ENCODE measurements at regions not wholly inside any gene's neighbourhood (a gene's known extent, or its start where the extent isn't known, plus 50 kb on each side); places are given as distances from the start of the nearest gene placed in this dataset.

DNA sequence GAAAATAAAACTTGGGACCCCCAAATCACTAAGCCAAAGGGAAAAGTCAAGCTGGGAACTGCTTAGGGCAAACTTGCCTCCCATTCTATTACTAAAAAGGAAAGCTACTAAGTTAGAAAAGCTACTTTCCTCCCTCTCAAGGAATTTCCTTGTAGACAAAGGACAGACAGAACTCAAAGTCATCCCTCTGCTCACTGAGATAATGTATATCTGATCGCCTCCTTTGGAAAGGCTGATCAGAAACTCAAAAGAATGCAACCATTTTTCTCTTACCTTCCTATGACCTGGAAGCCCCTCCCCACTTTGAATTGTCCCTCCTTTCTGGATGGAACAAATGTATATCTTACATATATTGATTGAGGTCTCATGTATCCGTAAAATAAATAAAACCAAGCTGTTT lies 190.5 kb upstream of the DCN start:
- TF ChIP-seq POLR2AphosphoS5 (IDR thresholded peaks at IDR 0.05; ENCODE audit: low read depth) (no peak), SPI1 (IDR thresholded peaks at IDR 0.05; ENCODE audit: borderline replicate concordance, low read depth) (no peak)
- TF ChIP-seq, protein P1, sequence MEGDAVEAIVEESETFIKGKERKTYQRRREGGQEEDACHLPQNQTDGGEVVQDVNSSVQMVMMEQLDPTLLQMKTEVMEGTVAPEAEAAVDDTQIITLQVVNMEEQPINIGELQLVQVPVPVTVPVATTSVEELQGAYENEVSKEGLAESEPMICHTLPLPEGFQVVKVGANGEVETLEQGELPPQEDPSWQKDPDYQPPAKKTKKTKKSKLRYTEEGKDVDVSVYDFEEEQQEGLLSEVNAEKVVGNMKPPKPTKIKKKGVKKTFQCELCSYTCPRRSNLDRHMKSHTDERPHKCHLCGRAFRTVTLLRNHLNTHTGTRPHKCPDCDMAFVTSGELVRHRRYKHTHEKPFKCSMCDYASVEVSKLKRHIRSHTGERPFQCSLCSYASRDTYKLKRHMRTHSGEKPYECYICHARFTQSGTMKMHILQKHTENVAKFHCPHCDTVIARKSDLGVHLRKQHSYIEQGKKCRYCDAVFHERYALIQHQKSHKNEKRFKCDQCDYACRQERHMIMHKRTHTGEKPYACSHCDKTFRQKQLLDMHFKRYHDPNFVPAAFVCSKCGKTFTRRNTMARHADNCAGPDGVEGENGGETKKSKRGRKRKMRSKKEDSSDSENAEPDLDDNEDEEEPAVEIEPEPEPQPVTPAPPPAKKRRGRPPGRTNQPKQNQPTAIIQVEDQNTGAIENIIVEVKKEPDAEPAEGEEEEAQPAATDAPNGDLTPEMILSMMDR (IDR thresholded peaks at IDR 0.05; ENCODE audit: insufficient read depth, low read length) = no peak
- TF ChIP-seq, protein P2, sequence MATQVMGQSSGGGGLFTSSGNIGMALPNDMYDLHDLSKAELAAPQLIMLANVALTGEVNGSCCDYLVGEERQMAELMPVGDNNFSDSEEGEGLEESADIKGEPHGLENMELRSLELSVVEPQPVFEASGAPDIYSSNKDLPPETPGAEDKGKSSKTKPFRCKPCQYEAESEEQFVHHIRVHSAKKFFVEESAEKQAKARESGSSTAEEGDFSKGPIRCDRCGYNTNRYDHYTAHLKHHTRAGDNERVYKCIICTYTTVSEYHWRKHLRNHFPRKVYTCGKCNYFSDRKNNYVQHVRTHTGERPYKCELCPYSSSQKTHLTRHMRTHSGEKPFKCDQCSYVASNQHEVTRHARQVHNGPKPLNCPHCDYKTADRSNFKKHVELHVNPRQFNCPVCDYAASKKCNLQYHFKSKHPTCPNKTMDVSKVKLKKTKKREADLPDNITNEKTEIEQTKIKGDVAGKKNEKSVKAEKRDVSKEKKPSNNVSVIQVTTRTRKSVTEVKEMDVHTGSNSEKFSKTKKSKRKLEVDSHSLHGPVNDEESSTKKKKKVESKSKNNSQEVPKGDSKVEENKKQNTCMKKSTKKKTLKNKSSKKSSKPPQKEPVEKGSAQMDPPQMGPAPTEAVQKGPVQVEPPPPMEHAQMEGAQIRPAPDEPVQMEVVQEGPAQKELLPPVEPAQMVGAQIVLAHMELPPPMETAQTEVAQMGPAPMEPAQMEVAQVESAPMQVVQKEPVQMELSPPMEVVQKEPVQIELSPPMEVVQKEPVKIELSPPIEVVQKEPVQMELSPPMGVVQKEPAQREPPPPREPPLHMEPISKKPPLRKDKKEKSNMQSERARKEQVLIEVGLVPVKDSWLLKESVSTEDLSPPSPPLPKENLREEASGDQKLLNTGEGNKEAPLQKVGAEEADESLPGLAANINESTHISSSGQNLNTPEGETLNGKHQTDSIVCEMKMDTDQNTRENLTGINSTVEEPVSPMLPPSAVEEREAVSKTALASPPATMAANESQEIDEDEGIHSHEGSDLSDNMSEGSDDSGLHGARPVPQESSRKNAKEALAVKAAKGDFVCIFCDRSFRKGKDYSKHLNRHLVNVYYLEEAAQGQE (IDR thresholded peaks at IDR 0.05; ENCODE audit: insufficient replicate concordance, low read depth) = no peak
